Activated CD8-positive, alpha-beta T cell treated with anti-CD3 and anti-CD28 coated beads, Interleukin-2, amount 10 ng/mL, durations not matched to agents 7 days and 5 days (primary cell): ENCODE measurements at regions not wholly inside any gene's neighbourhood (a gene's known extent, or its start where the extent isn't known, plus 50 kb on each side); places are given as distances from the start of the nearest gene placed in this dataset.
"Not testable (repeated sequence)": the region's sequence is repeated elsewhere in the genome, so short reads cannot be mapped to it uniquely, and the experiment has no call there.

Experiments
- ATAC-seq: fragments of 150-1000 bp; cut with Tn5 transposase; one replicate; pipeline ENCODE4 v1.10.0; 2021; ENCODE audit warnings: moderate library complexity
- CTCF ChIA-PET: fragments of 350-600 bp; sonication (Branson Sonifier 250); formaldehyde crosslinking; loops from one replicate; lab custom pipeline; 2021; ENCODE audit warnings: antibody characterized with exemption; lab: Charles Lee
- POLR2A ChIA-PET: fragments of 350-600 bp; sonication (Branson Sonifier 250); formaldehyde crosslinking; loops from one replicate; lab custom pipeline; 2021; ENCODE audit warnings: antibody characterized with exemption; lab: Charles Lee
- DNase-seq: peaks from one replicate; pipeline ENCODE4 v3.0.0-alpha.2; 2020
- H3K27ac Mint-ChIP-seq: one replicate; pipeline ENCODE4 v1.8.0; 2021; ENCODE audit warnings: mild to moderate bottlenecking, mixed read lengths
- H3K27me3 Mint-ChIP-seq: one replicate; pipeline ENCODE4 v1.8.0; 2021; ENCODE audit warnings: low read depth, mixed read lengths
- H3K36me3 Mint-ChIP-seq: one replicate; pipeline ENCODE4 v1.8.0; 2021; ENCODE audit warnings: low read depth, mixed read lengths
- H3K4me1 Mint-ChIP-seq: one replicate; pipeline ENCODE4 v1.8.0; 2021; ENCODE audit warnings: low read depth, mixed read lengths
- H3K4me3 Mint-ChIP-seq: one replicate; pipeline ENCODE4 v1.8.0; 2021; ENCODE audit warnings: mild to moderate bottlenecking, mixed read lengths
- H3K9me3 Mint-ChIP-seq: one replicate; pipeline ENCODE4 v1.8.0; 2022; ENCODE audit warnings: mixed read lengths; ENCODE audit not compliant: insufficient read depth

GRCh38 chr2:194550702-194551101, 1106.3 kb upstream of the SLC39A10 start:
- no peak for ATAC-seq
- Mint-ChIP-seq H3K4me3 (no peak overlapping the region), H3K27ac (no peak overlapping the region), H3K4me1 (no peaks in the 10 kb centered on the region), H3K36me3 (no peaks in the 10 kb centered on the region), H3K27me3 (no peaks in the 10 kb centered on the region), H3K9me3 (no peaks in the 10 kb centered on the region)
- ChIA-PET POLR2A (no interaction called here), CTCF (no interaction called here)
- DNase-seq: no peak

- no peak for ATAC-seq
- ChIA-PET POLR2A (no interaction called here), CTCF (no interaction called here)
Measured at GRCh38 chr2:194549387-194549786, 1107.6 kb upstream of the SLC39A10 start.

GRCh38 chr2:194545978-194546377, 1111.0 kb upstream of the SLC39A10 start:
- CTCF ChIA-PET: no interaction called here
- no peak for DNase-seq

More at GRCh38 chr2:194549387-194549786, 1107.6 kb upstream of the SLC39A10 start:
- H3K27me3 Mint-ChIP-seq: no peaks in the 10 kb centered on the region
- no peak overlapping the region for H3K27ac Mint-ChIP-seq
- DNase-seq: no peak
- no peaks in the 10 kb centered on the region for H3K9me3 Mint-ChIP-seq
- no peaks in the 10 kb centered on the region for H3K4me1 Mint-ChIP-seq
- H3K4me3 Mint-ChIP-seq: no peak overlapping the region
- no peaks in the 10 kb centered on the region for H3K36me3 Mint-ChIP-seq

GRCh38 chr2:194539425-194539824, 1117.6 kb upstream of the SLC39A10 start:
- DNase-seq (no peak), ATAC-seq (no peak)
- H3K27ac Mint-ChIP-seq: no peak overlapping the region
- no peak overlapping the region for H3K4me3 Mint-ChIP-seq
- H3K9me3 Mint-ChIP-seq: no peaks in the 10 kb centered on the region
- no peaks in the 10 kb centered on the region for H3K4me1 Mint-ChIP-seq
- ChIA-PET CTCF (no interaction called here), POLR2A (no interaction called here)
- H3K36me3 Mint-ChIP-seq: no peaks in the 10 kb centered on the region
- H3K27me3 Mint-ChIP-seq: no peaks in the 10 kb centered on the region

More at GRCh38 chr2:194545978-194546377, 1111.0 kb upstream of the SLC39A10 start:
- no peak for ATAC-seq
- POLR2A ChIA-PET: no interaction called here
- Mint-ChIP-seq H3K27me3 (no peaks in the 10 kb centered on the region), H3K4me3 (no peak overlapping the region), H3K4me1 (no peaks in the 10 kb centered on the region), H3K9me3 (no peaks in the 10 kb centered on the region), H3K27ac (no peak overlapping the region), H3K36me3 (no peaks in the 10 kb centered on the region)

GRCh38 chr2:194526121-194526520, 1130.9 kb upstream of the SLC39A10 start:
- ChIA-PET CTCF (no interaction called here), POLR2A (no interaction called here)
- no peak for ATAC-seq
- Mint-ChIP-seq H3K9me3 (no peaks in the 10 kb centered on the region), H3K4me3 (no peak overlapping the region), H3K27me3 (no peaks in the 10 kb centered on the region), H3K27ac (no peak overlapping the region), H3K36me3 (no peaks in the 10 kb centered on the region), H3K4me1 (no peaks in the 10 kb centered on the region)
- no peak for DNase-seq

GRCh38 chr2:194514281-194514680, 1142.7 kb upstream of the SLC39A10 start:
- no peaks in the 10 kb centered on the region for H3K4me1 Mint-ChIP-seq
- no peaks in the 10 kb centered on the region for H3K27me3 Mint-ChIP-seq
- ChIA-PET POLR2A (no interaction called here), CTCF (no interaction called here)
- DNase-seq: no peak
- H3K36me3 Mint-ChIP-seq: no peaks in the 10 kb centered on the region
- H3K27ac Mint-ChIP-seq: no peak overlapping the region
- H3K9me3 Mint-ChIP-seq: no peaks in the 10 kb centered on the region
- no peak for ATAC-seq
- no peak overlapping the region for H3K4me3 Mint-ChIP-seq

GRCh38 chr2:194511070-194511469, 1146.0 kb upstream of the SLC39A10 start:
- H3K4me3 Mint-ChIP-seq, H3K9me3 Mint-ChIP-seq, H3K27me3 Mint-ChIP-seq, H3K36me3 Mint-ChIP-seq, H3K4me1 Mint-ChIP-seq, CTCF ChIA-PET, H3K27ac Mint-ChIP-seq, POLR2A ChIA-PET, DNase-seq, ATAC-seq: not testable (repeated sequence)

GRCh38 chr2:194504876-194505275, 1152.2 kb upstream of the SLC39A10 start:
- CTCF ChIA-PET, H3K27me3 Mint-ChIP-seq, H3K4me1 Mint-ChIP-seq, H3K36me3 Mint-ChIP-seq, H3K27ac Mint-ChIP-seq, DNase-seq, H3K9me3 Mint-ChIP-seq, POLR2A ChIA-PET, ATAC-seq, H3K4me3 Mint-ChIP-seq: not testable (repeated sequence)

- Mint-ChIP-seq H3K27me3 (no peaks in the 10 kb centered on the region), H3K36me3 (no peaks in the 10 kb centered on the region), H3K9me3 (no peaks in the 10 kb centered on the region), H3K4me1 (no peaks in the 10 kb centered on the region), H3K27ac (no peak overlapping the region), H3K4me3 (no peak overlapping the region)
- no peak for ATAC-seq
- ChIA-PET CTCF (no interaction called here), POLR2A (no interaction called here)
- no peak for DNase-seq
Measured at GRCh38 chr2:194495046-194495445, 1162.0 kb upstream of the SLC39A10 start.

- POLR2A ChIA-PET: no interaction called here
- no peaks in the 10 kb centered on the region for H3K27me3 Mint-ChIP-seq
- H3K36me3 Mint-ChIP-seq: no peaks in the 10 kb centered on the region
- ATAC-seq (no peak), DNase-seq (no peak)
- H3K4me3 Mint-ChIP-seq: no peak overlapping the region
- CTCF ChIA-PET: no interaction called here
- H3K9me3 Mint-ChIP-seq: no peaks in the 10 kb centered on the region
- H3K4me1 Mint-ChIP-seq: no peaks in the 10 kb centered on the region
- H3K27ac Mint-ChIP-seq: no peak overlapping the region
Measured at GRCh38 chr2:194494401-194494800, 1162.6 kb upstream of the SLC39A10 start.

- H3K36me3 Mint-ChIP-seq: no peaks in the 10 kb centered on the region
- H3K4me1 Mint-ChIP-seq: no peaks in the 10 kb centered on the region
- DNase-seq (no peak), ATAC-seq (peak; percentile 42)
- H3K4me3 Mint-ChIP-seq: no peak overlapping the region
- POLR2A ChIA-PET: no interaction called here
- no peaks in the 10 kb centered on the region for H3K27me3 Mint-ChIP-seq
- H3K27ac Mint-ChIP-seq: no peak overlapping the region
- no peaks in the 10 kb centered on the region for H3K9me3 Mint-ChIP-seq
- CTCF ChIA-PET: no interaction called here
Measured at GRCh38 chr2:194491409-194492115, 1165.5 kb upstream of the SLC39A10 start.

GRCh38 chr2:194486326-194486725, 1170.7 kb upstream of the SLC39A10 start:
- H3K9me3 Mint-ChIP-seq: no peaks in the 10 kb centered on the region
- DNase-seq (no peak), ATAC-seq (no peak)
- ChIA-PET CTCF (no interaction called here), POLR2A (no interaction called here)
- H3K4me3 Mint-ChIP-seq: no peak overlapping the region
- no peaks in the 10 kb centered on the region for H3K27me3 Mint-ChIP-seq
- H3K4me1 Mint-ChIP-seq: no peaks in the 10 kb centered on the region
- H3K27ac Mint-ChIP-seq: no peak overlapping the region
- H3K36me3 Mint-ChIP-seq: no peaks in the 10 kb centered on the region

GRCh38 chr2:194483041-194483440, 1174.0 kb upstream of the SLC39A10 start:
- H3K27me3 Mint-ChIP-seq: no peaks in the 10 kb centered on the region
- no peaks in the 10 kb centered on the region for H3K4me1 Mint-ChIP-seq
- H3K27ac Mint-ChIP-seq: no peak overlapping the region
- H3K36me3 Mint-ChIP-seq: no peaks in the 10 kb centered on the region
- no peaks in the 10 kb centered on the region for H3K9me3 Mint-ChIP-seq
- ChIA-PET POLR2A (no interaction called here), CTCF (no interaction called here)
- DNase-seq (no peak), ATAC-seq (no peak)
- no peak overlapping the region for H3K4me3 Mint-ChIP-seq
